ENCODE measurements at regions not wholly inside any gene's neighbourhood (a gene's known extent, or its start where the extent isn't known, plus 50 kb on each side); places are given as distances from the start of the nearest gene placed in this dataset.
"Not testable (repeated sequence)": the region's sequence is repeated elsewhere in the genome, so short reads cannot be mapped to it uniquely, and the experiment has no call there.

DNA sequence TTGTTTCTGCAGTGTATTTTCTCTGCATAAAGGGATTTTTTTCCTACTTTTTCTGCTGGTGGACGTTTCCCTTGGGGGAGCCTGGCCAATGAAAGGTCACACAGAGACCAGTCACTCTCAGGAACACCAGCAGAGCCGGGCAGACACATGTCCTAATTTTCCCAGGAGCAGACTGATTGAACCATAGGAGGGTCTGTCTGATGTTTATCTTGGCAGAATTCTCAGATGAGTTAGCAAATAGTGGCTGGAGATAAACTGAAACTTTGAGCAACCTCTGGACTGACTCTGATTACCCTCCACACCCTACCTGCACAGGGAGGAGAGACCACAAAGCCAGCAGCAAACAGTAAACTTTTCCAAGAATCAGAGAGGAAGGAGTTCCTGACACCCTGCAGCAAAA is 90.0 kb upstream of the PLGLB2 start:
- not testable (repeated sequence) for DNase-seq (ENCODE audit: extremely low read depth in 1 of 2, low read depth in 1 of 2)

GRCh38 chr2:87658357-87658756 is 89.5 kb upstream of the PLGLB2 start:
- DNase-seq (ENCODE audit: extremely low read depth in 1 of 2, low read depth in 1 of 2), result not testable (repeated sequence)

DNA sequence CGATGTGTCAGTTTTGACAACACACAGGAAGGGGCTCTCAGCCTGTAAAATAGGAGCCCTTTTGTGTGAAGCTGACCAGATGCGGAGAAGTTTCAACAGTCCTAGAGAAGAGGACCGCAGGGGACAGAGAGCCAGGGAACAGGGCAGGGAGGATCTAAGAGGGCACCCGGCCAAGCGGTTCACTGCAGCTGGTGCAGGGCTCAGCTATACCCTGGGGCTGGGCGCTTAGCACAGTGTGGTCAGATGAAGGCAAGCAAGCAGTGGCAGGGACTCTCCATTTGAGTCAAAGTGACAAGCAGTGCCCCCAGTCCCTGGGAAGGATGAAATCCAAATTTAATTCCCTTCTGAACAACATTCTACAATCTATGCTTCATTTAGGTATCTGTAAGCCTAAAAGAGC is 88.9 kb upstream of the PLGLB2 start:
- not testable (repeated sequence) for DNase-seq (ENCODE audit: extremely low read depth in 1 of 2, low read depth in 1 of 2)

GRCh38 chr2:87660164-87660563 is 87.7 kb upstream of the PLGLB2 start:
- not testable (repeated sequence) for DNase-seq (ENCODE audit: extremely low read depth in 1 of 2, low read depth in 1 of 2)

DNA sequence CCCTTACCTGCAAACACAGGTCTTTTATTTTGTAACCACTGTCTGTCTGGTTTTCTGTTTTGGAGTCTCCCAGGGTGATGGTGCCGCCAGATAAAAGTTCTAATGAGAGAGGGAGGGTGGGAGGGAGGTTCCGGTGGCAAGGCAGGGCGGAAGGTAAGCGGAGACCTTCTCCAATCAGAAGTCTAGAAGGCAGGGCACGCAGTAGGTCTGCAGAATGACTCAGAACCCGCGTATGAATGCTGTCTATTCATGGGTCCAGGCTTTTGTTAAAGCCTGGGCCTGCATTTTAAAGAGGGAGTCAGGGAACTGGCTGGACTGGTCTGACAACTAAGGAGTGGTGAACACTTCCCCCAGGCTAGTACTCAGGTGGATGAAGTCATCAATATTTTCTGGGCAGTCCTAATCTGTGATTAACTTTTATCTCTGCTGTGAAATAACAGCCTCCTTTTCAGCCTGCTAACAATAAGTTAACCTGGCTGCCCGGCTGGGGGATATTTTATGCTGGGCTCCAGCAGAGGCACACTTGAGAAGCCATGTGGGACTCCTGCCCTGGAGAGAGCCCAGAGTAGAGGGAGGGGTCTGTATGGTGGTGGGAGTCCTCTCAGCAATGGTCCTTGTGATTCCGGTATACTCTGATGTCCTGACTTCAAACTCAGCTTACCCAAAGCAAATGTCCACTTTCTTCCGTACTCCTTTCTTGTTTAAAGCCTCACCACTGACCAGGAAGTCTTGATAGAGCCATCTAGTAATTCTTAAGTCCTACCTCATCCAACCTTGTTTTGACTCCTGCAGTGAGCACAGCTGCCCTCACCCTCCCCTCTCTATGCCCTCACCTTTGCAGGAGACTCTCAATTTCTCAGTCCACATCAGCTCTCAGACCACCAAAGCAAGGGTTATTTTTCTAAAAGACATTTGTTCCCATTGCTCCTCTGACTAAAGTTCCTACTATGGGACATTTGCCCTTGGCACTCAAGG is 85.3 kb upstream of the PLGLB2 start:
- not testable (repeated sequence) for DNase-seq (ENCODE audit: extremely low read depth in 1 of 2, low read depth in 1 of 2)

DNA sequence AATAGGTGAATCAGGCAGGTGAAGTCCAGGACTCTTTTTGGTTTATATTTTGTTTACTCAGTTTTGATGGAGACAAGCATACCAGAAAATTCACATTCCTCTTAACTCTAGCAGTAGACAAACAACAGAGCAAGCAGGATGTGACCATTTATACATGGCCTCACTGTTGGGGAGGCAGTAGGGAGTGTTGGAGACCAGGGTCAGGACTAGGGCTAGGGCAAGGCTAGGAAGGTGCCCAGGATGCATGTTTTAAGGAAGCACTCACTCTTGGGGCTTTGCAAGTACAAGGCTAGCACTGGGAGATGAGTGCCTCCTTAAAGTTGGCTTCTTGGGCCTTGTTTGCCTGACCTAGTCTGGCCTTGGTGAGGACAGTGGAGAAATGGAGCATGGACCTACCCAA is 84.5 kb upstream of the PLGLB2 start:
- not testable (repeated sequence) for DNase-seq (ENCODE audit: extremely low read depth in 1 of 2, low read depth in 1 of 2)

GRCh38 chr2:87667027-87667426 is 80.9 kb upstream of the PLGLB2 start:
- DNase-seq (ENCODE audit: extremely low read depth in 1 of 2, low read depth in 1 of 2), result not testable (repeated sequence)

- DNase-seq (ENCODE audit: extremely low read depth in 1 of 2, low read depth in 1 of 2), result not testable (repeated sequence)
Measured at GRCh38 chr2:87668361-87668760, 79.5 kb upstream of the PLGLB2 start.

GRCh38 chr2:87669633-87670231 is 78.2 kb upstream of the PLGLB2 start:
- DNase-seq (ENCODE audit: extremely low read depth in 1 of 2, low read depth in 1 of 2), result not testable (repeated sequence)

- DNase-seq (ENCODE audit: extremely low read depth in 1 of 2, low read depth in 1 of 2), result not testable (repeated sequence)
Measured at GRCh38 chr2:87672404-87672803, 75.5 kb upstream of the PLGLB2 start.

- DNase-seq (ENCODE audit: extremely low read depth in 1 of 2, low read depth in 1 of 2), result not testable (repeated sequence)
Measured at GRCh38 chr2:87674729-87675128, 73.2 kb upstream of the PLGLB2 start.

- not testable (repeated sequence) for DNase-seq (ENCODE audit: extremely low read depth in 1 of 2, low read depth in 1 of 2)
Measured at GRCh38 chr2:87675487-87675886, 72.4 kb upstream of the PLGLB2 start.

DNA sequence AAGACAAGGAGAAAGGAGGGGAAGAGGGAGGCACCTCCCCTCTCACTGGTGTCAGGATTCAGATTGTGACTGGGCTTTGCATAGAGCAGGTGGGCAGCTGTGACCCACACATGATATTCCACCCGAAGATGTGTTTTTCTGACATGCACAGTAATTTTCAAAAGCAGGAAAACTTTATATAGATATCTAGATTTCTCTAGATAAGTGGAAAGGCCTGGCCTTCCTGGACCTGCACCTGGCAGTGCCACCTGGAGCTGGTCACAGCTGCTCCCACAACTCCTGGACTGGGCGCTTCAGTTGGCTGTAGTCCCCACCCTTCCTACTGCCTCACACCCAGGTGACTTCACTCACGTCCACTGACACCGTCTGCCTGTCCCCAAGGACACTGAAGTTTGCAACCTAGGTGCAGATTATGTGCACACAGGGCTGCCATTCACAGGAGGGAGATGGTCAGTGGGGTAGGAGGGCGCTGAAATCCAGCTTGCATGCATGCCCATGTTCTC is 70.4 kb upstream of the PLGLB2 start:
- DNase-seq (ENCODE audit: extremely low read depth in 1 of 2, low read depth in 1 of 2), result not testable (repeated sequence)

DNA sequence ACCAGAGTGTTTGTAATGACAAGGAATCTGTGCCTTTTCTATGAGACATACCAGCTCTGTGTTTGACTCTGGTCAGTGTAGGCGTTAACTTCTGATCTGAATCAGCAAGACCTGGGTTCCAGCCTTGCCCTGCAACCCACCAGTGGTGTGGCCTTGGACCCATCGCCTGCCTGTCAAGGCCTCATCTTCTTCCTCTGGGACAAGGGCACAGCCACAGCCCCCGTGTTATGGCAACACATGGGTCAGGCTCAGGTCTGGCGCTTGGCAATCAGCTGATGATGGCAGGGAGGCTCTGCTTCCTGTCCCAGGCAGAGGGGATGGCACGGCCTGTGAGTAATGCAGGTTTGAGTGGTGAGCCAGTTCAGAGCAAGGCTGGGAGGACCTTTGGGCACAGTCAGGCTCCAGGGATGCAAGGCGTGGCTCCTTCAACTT is 69.1 kb upstream of the PLGLB2 start:
- not testable (repeated sequence) for DNase-seq (ENCODE audit: extremely low read depth in 1 of 2, low read depth in 1 of 2)

DNA sequence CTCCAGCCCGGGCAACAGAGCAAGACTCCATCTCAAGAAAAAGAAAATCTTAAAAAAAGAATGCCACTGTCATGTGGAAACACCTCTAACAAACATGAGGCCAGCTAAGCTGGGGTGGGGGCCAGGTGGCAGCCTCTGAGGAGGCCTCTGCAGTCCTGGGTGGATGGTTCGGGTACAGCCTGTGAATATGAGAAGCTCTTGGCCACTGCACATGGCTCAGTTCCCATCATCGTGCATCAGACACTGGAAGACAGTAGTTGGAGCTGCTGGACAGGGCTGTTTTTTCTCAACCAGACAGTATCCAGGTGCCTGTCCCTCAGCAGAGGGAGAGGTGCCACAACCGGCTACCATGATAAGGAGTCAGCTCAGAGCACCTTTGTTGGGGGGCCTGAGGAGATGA is 67.9 kb upstream of the PLGLB2 start:
- DNase-seq (ENCODE audit: extremely low read depth in 1 of 2, low read depth in 1 of 2), result not testable (repeated sequence)

DNA sequence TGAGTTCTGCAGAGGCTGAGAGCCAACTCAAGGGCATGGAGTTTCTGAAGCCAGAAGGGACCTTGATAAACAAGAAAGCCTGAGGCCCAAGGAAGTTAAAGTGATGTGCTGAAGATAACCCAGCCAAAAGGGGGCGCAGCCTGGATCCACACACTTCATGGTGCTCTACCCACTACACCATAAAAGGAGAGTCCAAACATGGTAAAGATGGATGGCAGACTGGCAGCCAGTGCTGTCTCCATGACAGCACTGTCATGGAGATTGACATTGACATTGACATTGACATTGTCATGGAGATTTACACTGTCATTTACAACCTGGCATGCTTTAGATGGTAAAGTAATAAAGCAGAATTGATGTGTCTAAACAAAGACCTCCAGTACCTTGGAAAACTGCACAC is 67.2 kb upstream of the PLGLB2 start:
- DNase-seq (ENCODE audit: extremely low read depth in 1 of 2, low read depth in 1 of 2), result not testable (repeated sequence)

GRCh38 chr2:87683451-87683850 is 64.4 kb upstream of the PLGLB2 start:
- not testable (repeated sequence) for DNase-seq (ENCODE audit: extremely low read depth in 1 of 2, low read depth in 1 of 2)

- DNase-seq (ENCODE audit: extremely low read depth in 1 of 2, low read depth in 1 of 2), result not testable (repeated sequence)
Measured at GRCh38 chr2:87683961-87684360, 63.9 kb upstream of the PLGLB2 start.

GRCh38 chr2:87685558-87685957 is 62.3 kb upstream of the PLGLB2 start:
- not testable (repeated sequence) for DNase-seq (ENCODE audit: extremely low read depth in 1 of 2, low read depth in 1 of 2)

GRCh38 chr2:87686873-87687549 is 60.9 kb upstream of the PLGLB2 start:
- DNase-seq (ENCODE audit: extremely low read depth in 1 of 2, low read depth in 1 of 2), result not testable (repeated sequence)

Measured in activated CD8-positive, alpha-beta memory T cell treated with anti-CD3 and anti-CD28 coated beads for 1 hour (primary cell).